HEK293T (cell line): ENCODE measurements at regions not wholly inside any gene's neighbourhood (a gene's known extent, or its start where the extent isn't known, plus 50 kb on each side); places are given as distances from the start of the nearest gene placed in this dataset.
A peak's percentile ranks its signal among the peaks of the same experiment; 100 is the strongest.

Experiments used
- CTBP1 ChIP-seq: fragments of 450-650 bp; IDR thresholded peaks from 2 replicates; pipeline ENCODE4 v1.6.1; 2016; ENCODE audit warnings: borderline replicate concordance
- ELF4 ChIP-seq: fragments of 450-650 bp; IDR thresholded peaks from 2 replicates; pipeline ENCODE4 v1.6.1; 2017; ENCODE audit warnings: antibody characterized with exemption
- FOXA1 ChIP-seq: fragments of 450-650 bp; IDR thresholded peaks from 2 replicates; pipeline ENCODE4 v1.6.1; 2016; ENCODE audit warnings: mild to moderate bottlenecking
- NFRKB ChIP-seq: fragments of 450-650 bp; IDR thresholded peaks from 2 replicates; pipeline ENCODE4 v1.6.1; 2016; ENCODE audit warnings: mild to moderate bottlenecking, moderate library complexity
- PKNOX1 ChIP-seq: fragments of 450-650 bp; IDR thresholded peaks from 2 replicates; pipeline ENCODE4 v1.6.1; 2016
- SP1 ChIP-seq: fragments of 450-650 bp; IDR thresholded peaks from 2 replicates; pipeline ENCODE4 v1.6.1; 2017
- ZNF384 ChIP-seq: fragments of 450-650 bp; IDR thresholded peaks from 2 replicates; pipeline ENCODE4 v1.6.1; 2016

- no peak for TF ChIP-seq NFRKB
- peak; percentile 58; the same call in 1 of the 2 replicates for TF ChIP-seq PKNOX1
- no peak for TF ChIP-seq ZNF384
- no peak for TF ChIP-seq SP1
- TF ChIP-seq ELF4, result no peak
- TF ChIP-seq FOXA1, result no peak
- TF ChIP-seq CTBP1, result no peak
Observed at GRCh38 chr4:3384391-3384770, 57.4 kb upstream of the HGFAC start.
